Sigmoid colon (tissue), 6 donors: ENCODE measurements at regions not wholly inside any gene's neighbourhood (a gene's known extent, or its start where the extent isn't known, plus 50 kb on each side); places are given as distances from the start of the nearest gene placed in this dataset.

Source experiments
- DNase-seq: peaks from one replicate; pipeline ENCODE4 v3.0.0-alpha.2; 2019
- H3K27ac ChIP-seq, 4 donors: fragments of 200-600 bp; sonication (generic); one replicate each; pipeline ENCODE4 v1.5.1; 2016 to 2019; ENCODE audit warnings: mild to moderate bottlenecking in 1 of 4
- H3K27me3 ChIP-seq, 3 donors: fragments of 200-600 bp; sonication (generic); one replicate each; pipeline ENCODE4 v1.5.1; 2019; ENCODE audit warnings: mild to moderate bottlenecking in 1 of 3
- H3K36me3 ChIP-seq, 4 donors: fragments of 200-600 bp; sonication (generic); one replicate each; pipeline ENCODE4 v1.5.1; 2016 to 2019
- H3K4me1 ChIP-seq, 4 donors: fragments of 200-600 bp; sonication (generic); one replicate each; pipeline ENCODE4 v1.5.1; 2017 to 2019
- H3K4me3 ChIP-seq, 4 donors: fragments of 200-600 bp; sonication (generic); one replicate each; pipeline ENCODE4 v1.5.1; 2017 to 2019; ENCODE audit warnings: mild to moderate bottlenecking in 2 of 4, moderate library complexity in 1 of 4
- H3K9me3 ChIP-seq, 4 donors: fragments of 200-600 bp in 3 of 4; sonication (generic) in 3 of 4; one replicate each; pipeline versions ENCODE4 v1.5.1 to v1.6.1; 2013 to 2019
- EP300 ChIP-seq, 4 donors: sonication (generic); formaldehyde crosslinking; IDR thresholded peaks; one replicate each; pipeline ENCODE4 v1.6.1; 2017; ENCODE audit warnings: antibody characterized with exemption in 4 of 4
- POLR2A ChIP-seq, 2 donors: fragments of 450-650 bp; IDR thresholded peaks; one replicate each; pipeline ENCODE4 v1.6.1; 2016; ENCODE audit warnings: antibody characterized with exemption in 2 of 2, mild to moderate bottlenecking in 2 of 2, moderate library complexity in 2 of 2
- POLR2AphosphoS5 ChIP-seq, 4 donors: sonication (generic); formaldehyde crosslinking; IDR thresholded peaks; one replicate each; pipeline ENCODE4 v1.6.1; 2017; ENCODE audit warnings: antibody characterized with exemption in 4 of 4
- WGBS, 2 donors: extraction: QIAGEN DNeasy Blood & Tissue Kit; methylation state at CpG; one replicate each; pipeline ENCODE4 v1.1.7; 2013; 5-methylcytosine and 5-hydroxymethylcytosine counted together
- intact Hi-C: fragments of 100-400 bp; cut with DNase I; formaldehyde crosslinking; loops from one replicate; pipeline ENCODE4 v1.15.1; 2023
- TF ChIP-seq, protein P1 (sequence below), 4 experiments: fragments of 450-650 bp in 3 of 4; fragments of 200-600 bp in 1 of 4; IDR thresholded peaks; one replicate each; pipeline ENCODE4 v1.5.1; 2016 to 2019; ENCODE audit warnings: antibody characterized with exemption in 4 of 4, mild to moderate bottlenecking in 3 of 4, moderate library complexity in 2 of 4
- donor health status: healthy with polysubstance abuse.
- donor health status: healthy.

DNA sequence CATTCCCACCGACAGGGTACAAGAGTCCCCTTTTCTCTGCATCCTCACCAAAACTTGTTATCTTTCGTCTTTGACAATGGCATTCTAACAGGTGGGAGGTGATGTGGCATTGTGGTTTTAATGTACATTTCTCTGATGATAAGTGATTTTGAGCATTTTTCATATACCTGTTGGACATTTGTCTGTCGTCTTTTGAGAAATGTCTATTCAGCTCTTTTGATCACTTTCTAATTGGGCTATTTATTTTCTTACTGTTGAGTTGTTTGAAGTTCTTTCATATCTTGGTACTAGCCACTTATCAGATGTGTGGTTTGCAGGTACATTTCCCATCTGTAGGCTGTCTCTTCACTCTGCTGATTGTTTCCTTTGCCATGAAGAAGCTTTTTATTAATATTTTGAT is 219.0 kb upstream of the SOX1 start:
- no peak for TF ChIP-seq POLR2A (IDR thresholded peaks at IDR 0.05)
- TF ChIP-seq POLR2AphosphoS5 (IDR thresholded peaks at IDR 0.05): no peak
- TF ChIP-seq EP300 (IDR thresholded peaks at IDR 0.05): no peak
- TF ChIP-seq, protein P1, sequence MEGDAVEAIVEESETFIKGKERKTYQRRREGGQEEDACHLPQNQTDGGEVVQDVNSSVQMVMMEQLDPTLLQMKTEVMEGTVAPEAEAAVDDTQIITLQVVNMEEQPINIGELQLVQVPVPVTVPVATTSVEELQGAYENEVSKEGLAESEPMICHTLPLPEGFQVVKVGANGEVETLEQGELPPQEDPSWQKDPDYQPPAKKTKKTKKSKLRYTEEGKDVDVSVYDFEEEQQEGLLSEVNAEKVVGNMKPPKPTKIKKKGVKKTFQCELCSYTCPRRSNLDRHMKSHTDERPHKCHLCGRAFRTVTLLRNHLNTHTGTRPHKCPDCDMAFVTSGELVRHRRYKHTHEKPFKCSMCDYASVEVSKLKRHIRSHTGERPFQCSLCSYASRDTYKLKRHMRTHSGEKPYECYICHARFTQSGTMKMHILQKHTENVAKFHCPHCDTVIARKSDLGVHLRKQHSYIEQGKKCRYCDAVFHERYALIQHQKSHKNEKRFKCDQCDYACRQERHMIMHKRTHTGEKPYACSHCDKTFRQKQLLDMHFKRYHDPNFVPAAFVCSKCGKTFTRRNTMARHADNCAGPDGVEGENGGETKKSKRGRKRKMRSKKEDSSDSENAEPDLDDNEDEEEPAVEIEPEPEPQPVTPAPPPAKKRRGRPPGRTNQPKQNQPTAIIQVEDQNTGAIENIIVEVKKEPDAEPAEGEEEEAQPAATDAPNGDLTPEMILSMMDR (IDR thresholded peaks at IDR 0.05): no peak
- H3K36me3 ChIP-seq: no peaks in the 10 kb centered on the region
- H3K9me3 ChIP-seq: no peaks in the 10 kb centered on the region
- intact Hi-C loops: no loop called here
- no peak overlapping the region for H3K4me3 ChIP-seq
- no peak overlapping the region for H3K27ac ChIP-seq
- WGBS, 2 donors: 90 to 97% methylated on average over 3 of the region's 3 CpGs
- DNase-seq: no peak
- peaks cover 0 to 65% (median 0%) of the 10 kb centered on the region in 3 donors for H3K27me3 ChIP-seq
- no peaks in the 10 kb centered on the region for H3K4me1 ChIP-seq

DNA sequence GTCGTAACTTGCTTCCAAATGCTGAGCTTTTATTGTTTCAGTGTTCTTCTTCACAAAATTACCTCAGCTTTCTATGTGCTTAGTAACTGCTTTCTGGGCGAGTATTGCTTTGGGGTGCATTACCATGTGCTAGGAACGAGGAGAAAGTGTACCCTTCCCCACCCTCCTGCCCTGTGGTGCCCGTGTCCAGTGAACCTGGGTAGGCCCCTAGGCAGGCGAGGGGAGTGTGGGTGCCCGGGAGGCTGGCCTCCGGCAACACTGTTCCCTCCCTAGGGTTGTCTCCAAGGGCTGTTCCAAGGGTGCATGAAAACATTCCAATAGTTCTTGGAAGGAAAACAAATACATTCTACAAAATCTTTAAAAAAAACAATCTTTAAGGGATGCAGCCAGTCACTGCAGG is 216.5 kb upstream of the SOX1 start:
- no peak for DNase-seq
- WGBS, 2 donors: 71 to 82% methylated on average over 7 of the region's 7 CpGs

DNA sequence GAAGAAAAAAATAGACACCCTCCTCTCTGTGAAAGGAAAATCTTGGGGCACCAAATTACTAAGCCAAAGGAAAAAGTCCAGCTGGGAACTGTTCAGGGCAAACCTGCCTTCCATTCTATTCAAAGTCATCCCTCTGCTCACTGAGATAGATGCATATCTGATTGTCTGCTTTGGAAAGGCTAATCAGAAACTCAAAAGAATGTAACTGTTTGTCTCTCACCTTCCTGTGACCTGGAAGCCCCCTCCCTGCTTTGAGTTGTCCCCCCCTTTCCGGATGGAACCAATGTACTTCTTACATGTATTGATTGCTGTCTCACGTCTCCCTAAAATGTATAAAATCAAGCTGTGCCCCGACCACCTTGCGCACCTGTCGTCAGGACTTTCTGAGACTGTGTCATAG is 216.0 kb upstream of the SOX1 start:
- DNase-seq: no peak
- Histone ChIP-seq H3K36me3 (no peaks in the 10 kb centered on the region), H3K4me1 (no peaks in the 10 kb centered on the region), H3K27me3 (peaks cover 0 to 64% (median 0%) of the 10 kb centered on the region in 3 donors), H3K9me3 (no peaks in the 10 kb centered on the region), H3K27ac (no peak overlapping the region), H3K4me3 (no peak overlapping the region)
- 58 to 73% methylated on average over 5 of the region's 5 CpGs for WGBS, 2 donors
- no peak for TF ChIP-seq POLR2AphosphoS5 (IDR thresholded peaks at IDR 0.05)
- TF ChIP-seq, protein P1 (IDR thresholded peaks at IDR 0.05): no peak
- TF ChIP-seq POLR2A (IDR thresholded peaks at IDR 0.05): no peak
- TF ChIP-seq EP300 (IDR thresholded peaks at IDR 0.05): no peak
- intact Hi-C loops: no loop called here

More for the DNA sequence above, 216.5 kb upstream of the SOX1 start:
- H3K27me3 ChIP-seq: peaks cover 0 to 69% (median 0%) of the 10 kb centered on the region in 3 donors
- TF ChIP-seq, protein P1 (IDR thresholded peaks at IDR 0.05): no peak
- TF ChIP-seq POLR2A (IDR thresholded peaks at IDR 0.05) (no peak), EP300 (IDR thresholded peaks at IDR 0.05) (no peak), POLR2AphosphoS5 (IDR thresholded peaks at IDR 0.05) (no peak)
- no peak overlapping the region for H3K27ac ChIP-seq
- H3K4me1 ChIP-seq: no peaks in the 10 kb centered on the region
- no peaks in the 10 kb centered on the region for H3K36me3 ChIP-seq
- intact Hi-C loops: no loop called here
- H3K4me3 ChIP-seq: no peak overlapping the region
- no peaks in the 10 kb centered on the region for H3K9me3 ChIP-seq

DNA sequence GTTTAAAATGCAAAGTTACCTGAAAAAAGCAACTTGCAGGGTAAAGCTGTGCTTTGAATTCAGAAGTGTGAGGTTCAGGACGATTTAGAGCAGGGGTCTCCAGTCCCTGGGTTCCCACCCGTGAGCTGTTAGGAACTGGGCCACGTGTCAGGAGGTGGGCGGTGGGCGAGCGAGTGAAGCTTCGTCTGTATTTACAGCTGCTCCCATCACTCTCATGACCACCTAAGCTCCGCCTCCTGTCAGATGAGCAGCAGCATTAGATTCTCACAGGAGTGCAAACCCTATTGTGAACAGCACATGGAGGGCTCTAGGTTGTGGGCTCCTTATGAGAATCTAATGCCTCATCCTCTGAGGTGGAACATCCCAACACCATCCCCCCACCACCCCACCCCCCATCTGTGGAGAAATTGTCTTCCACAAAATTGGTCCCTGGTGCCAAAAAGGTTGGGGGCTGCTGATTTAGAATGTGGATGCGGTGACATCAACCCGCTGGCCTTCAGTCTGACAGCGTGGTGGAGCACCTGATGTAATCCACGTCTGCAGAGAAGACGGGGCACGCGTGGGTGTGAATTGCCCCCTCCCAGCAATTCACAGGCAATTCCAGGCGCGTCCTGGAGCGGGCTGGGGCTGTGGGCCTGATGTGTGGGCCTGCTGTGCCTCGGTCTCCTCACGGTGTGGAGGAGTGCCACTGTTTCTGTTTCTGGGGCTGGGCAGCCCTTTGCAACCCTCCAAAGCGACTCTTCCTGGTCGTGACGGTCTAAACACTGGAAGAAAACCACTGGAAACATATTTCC is 214.0 kb upstream of the SOX1 start:
- 62 to 65% methylated on average over 23 of the region's 23 CpGs for WGBS, 2 donors

DNA sequence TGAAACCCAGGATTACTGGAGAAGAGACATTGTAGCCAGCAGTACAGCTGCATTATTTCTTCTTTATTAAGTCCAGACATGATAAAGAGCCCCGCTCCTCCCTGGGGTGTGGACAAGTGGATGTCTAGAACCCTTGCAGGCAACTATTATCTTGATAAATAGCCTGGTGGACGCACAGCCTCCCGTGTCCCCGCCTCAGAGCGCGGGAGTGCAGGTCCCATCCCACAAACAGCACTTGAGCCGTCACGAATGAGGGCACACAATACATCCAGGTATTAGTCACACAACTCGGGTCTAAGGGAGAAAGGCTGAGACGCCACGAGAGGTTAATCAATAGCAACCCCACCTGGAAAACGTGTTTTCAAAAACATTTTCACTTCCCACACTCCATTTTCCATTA is 213.2 kb upstream of the SOX1 start:
- Histone ChIP-seq H3K36me3 (no peaks in the 10 kb centered on the region), H3K27me3 (peaks cover 0 to 38% (median 0%) of the 10 kb centered on the region in 3 donors), H3K4me1 (no peaks in the 10 kb centered on the region), H3K27ac (no peak overlapping the region), H3K9me3 (no peaks in the 10 kb centered on the region), H3K4me3 (no peak overlapping the region)
- TF ChIP-seq EP300 (IDR thresholded peaks at IDR 0.05): no peak
- no peak for TF ChIP-seq POLR2AphosphoS5 (IDR thresholded peaks at IDR 0.05)
- TF ChIP-seq POLR2A (IDR thresholded peaks at IDR 0.05): no peak
- TF ChIP-seq, protein P1 (IDR thresholded peaks at IDR 0.05): no peak
- intact Hi-C loops: no loop called here
- WGBS, 2 donors: 31 to 55% methylated on average over 12 of the region's 12 CpGs
- no peak for DNase-seq

More for the DNA sequence above, 214.0 kb upstream of the SOX1 start:
- H3K27me3 ChIP-seq: peaks cover 0 to 46% (median 0%) of the 10 kb centered on the region in 3 donors
- H3K27ac ChIP-seq: no peak overlapping the region
- no peaks in the 10 kb centered on the region for H3K9me3 ChIP-seq
- DNase-seq: no peak
- no peak overlapping the region for H3K4me3 ChIP-seq
- H3K36me3 ChIP-seq: no peaks in the 10 kb centered on the region
- intact Hi-C loops: no loop called here
- no peak for TF ChIP-seq EP300 (IDR thresholded peaks at IDR 0.05)
- no peaks in the 10 kb centered on the region for H3K4me1 ChIP-seq
